ENCODE measurements at regions not wholly inside any gene's neighbourhood (a gene's known extent, or its start where the extent isn't known, plus 50 kb on each side); places are given as distances from the start of the nearest gene placed in this dataset.

DNA sequence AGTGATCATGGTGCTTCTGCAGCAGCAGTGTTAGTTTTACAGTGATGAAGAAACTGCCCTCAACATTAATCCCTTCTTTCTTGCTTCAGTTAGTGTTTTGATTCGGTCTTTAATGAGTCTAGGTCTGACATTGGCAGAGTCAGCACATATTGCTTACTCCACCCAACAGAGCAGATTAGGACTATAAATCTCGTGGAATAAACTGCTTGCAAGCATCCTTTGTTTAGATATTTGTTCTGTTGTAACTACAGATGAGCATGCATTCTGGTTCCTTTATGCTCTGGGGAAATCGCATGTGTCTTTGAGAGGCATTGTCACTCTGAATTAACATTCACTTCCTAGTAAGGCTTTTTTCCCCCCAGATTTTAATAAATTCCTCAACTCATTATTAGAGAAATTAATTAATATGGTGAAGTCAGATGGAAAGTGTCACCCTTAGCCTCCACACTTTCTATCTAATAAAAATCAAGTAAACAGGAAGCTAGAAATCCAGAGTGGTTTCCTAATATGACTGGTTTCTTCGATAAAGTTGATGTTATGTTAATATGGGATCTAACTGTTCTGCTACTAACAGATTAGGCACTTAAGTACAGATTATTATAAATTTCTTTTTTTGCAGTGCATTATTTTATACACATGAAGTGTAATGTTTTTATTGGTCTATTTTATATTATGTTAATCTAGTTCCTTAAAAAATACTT, 86.2 kb upstream of the SSTR1 start:
- TF ChIP-seq CTCF (IDR thresholded peaks at IDR 0.05) = no peak

DNA sequence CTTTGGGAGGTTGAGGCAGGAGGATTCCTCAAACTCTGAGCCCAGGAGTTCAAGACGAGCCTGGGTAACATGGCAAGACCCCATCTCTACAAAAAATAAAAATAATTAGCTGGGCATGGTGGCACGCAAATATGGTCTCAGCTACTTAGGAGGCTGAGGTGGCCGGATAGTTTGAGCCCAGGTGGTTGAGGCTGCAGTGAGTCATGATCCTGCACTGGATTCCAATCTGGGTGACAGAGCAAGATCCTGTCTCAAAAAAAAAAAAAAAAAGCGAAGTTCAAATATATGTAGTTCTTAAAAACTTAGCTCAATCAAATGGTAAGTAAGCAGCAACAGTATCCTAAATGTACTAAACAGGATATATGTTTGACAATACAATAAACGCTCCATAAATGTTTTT, 85.5 kb upstream of the SSTR1 start:
- no peak for TF ChIP-seq CTCF (IDR thresholded peaks at IDR 0.05)

- no peak for TF ChIP-seq CTCF (IDR thresholded peaks at IDR 0.05)
Observed at GRCh38 chr14:38124506-38124905, 83.2 kb upstream of the SSTR1 start.

DNA sequence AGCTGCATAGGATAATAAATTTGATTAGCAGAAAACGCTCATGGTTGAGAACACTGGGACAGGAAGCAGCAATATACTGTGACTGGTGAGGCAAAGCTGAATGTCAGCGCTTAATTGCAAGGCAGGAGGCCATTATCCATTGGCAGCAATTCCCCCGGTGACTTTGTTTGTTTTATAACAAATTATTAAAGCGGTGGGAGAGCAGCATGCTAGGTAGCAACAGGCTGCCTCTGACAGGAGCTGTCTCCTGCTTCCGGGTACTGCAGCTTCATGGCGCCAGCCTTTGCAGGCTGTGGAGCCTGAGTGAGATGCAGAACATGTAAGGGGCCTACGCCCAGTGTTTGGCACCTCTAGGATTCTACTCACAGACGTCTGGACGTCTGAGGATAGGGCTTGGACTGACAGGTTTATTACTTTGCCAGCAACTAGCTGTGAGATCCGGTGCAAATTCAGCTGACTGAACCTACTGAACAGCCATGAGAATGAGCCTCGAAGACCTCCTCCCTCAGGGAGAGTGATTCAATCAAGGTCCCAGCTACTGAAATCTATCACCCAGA, 82.1 kb upstream of the SSTR1 start:
- no peak for TF ChIP-seq CTCF (IDR thresholded peaks at IDR 0.05)

DNA sequence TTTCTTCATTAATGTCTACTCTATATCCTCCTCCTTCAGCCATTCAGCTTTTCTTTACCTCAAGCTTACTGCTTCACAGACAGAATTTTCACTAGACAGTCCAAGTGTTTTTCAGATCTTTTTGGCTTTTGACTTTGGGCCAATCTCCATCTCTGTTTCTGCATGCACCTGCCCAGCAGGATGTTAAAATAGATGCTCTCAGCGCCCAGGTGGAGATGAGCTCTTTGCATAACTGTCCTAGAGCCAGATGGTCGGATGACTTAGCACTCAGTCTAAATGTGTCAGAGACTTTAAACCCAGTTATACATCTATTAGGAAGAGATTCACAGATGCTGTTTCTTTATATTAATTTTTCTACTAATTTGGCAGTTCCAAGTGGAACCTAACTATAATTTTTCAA, 80.3 kb upstream of the SSTR1 start:
- TF ChIP-seq CTCF (IDR thresholded peaks at IDR 0.05) = no peak

DNA sequence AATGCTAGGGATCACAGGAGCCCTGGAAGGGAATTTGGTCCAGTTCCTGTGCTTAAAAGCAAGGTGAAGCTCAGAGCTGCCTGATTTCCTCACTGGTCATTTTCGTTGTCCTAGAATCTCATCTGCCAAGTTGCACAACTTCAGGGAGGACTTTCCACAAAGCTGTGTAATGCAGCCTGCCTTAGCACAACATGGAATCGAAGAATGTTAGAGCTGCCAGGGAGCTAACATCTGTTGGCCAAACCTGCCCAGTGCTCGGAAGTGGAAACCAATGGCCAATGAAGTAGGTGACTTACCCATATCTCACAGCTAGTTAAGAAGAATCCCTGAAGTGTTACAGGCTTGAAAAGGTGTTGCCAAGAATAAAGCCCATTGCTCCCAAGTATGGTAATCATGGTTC, 79.9 kb upstream of the SSTR1 start:
- TF ChIP-seq CTCF (IDR thresholded peaks at IDR 0.05) = no peak

DNA sequence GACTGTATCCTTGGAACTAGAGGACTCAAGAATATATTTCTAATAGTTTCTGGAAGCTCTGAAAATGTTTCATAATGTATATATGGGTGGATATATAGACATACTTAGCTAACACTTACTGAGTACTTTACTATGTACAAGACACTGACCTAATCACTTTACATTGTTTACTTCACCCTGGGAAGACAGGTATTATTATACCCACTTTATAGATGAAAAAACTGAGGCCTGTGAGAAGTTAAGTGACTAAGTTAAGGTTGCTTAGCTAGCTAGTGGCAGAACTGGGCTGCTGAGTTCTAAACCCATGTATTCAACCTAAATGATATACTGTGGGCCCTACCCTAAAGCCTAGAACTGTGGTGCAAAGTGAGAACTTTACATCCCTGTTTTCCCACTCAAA, 79.1 kb upstream of the SSTR1 start:
- no peak for TF ChIP-seq CTCF (IDR thresholded peaks at IDR 0.05)

DNA sequence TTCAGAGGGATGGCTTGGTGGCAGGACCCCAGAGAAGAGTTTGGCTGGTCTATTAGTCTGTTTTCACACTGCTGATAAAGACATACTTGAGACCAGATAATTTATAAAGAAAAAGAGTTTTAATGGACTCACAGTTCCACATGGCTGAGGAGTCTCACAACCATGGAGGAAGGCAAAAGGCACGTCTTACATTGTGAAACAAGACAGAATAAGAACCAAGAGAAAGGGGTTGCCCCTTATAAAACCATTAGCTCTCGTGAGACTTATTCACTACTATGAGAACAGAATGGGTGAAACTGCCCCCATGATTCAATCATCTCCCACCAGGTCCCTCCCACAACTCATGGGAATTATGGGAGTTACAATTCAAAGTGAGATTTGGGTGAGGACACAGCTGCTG, 78.5 kb upstream of the SSTR1 start:
- TF ChIP-seq CTCF (IDR thresholded peaks at IDR 0.05) = no peak

Measured in LNCAP (cell line).